Immature natural killer cell (primary cell): ENCODE measurements at regions not wholly inside any gene's neighbourhood (a gene's known extent, or its start where the extent isn't known, plus 50 kb on each side); places are given as distances from the start of the nearest gene placed in this dataset.

Experiments used
- DNase-seq, 3 donors: peaks; one replicate each; pipeline ENCODE4 v3.0.0; 2022; ENCODE audit warnings: mixed read lengths in 1 of 3
- H3K27ac Mint-ChIP-seq, 6 donors: one replicate each; pipeline ENCODE4 v1.8.0; 2020; ENCODE audit warnings: mixed read lengths in 6 of 6, mild to moderate bottlenecking in 5 of 6, inconsistent platforms in 4 of 6, moderate library complexity in 3 of 6
- H3K27me3 Mint-ChIP-seq, 3 donors: one replicate each; pipeline ENCODE4 v1.8.0; 2020 to 2021; ENCODE audit warnings: low read depth in 3 of 3, mild to moderate bottlenecking in 3 of 3, mixed read lengths in 3 of 3, moderate library complexity in 3 of 3, inconsistent platforms in 1 of 3
- H3K36me3 Mint-ChIP-seq, 3 donors: one replicate each; pipeline ENCODE4 v1.8.0; 2020; ENCODE audit warnings: mixed read lengths in 3 of 3, inconsistent platforms in 2 of 3, mild to moderate bottlenecking in 2 of 3
- H3K4me1 Mint-ChIP-seq, 2 donors: one replicate each; pipeline ENCODE4 v1.8.0; 2020; ENCODE audit warnings: inconsistent platforms in 2 of 2, mild to moderate bottlenecking in 2 of 2, mixed read lengths in 2 of 2, moderate library complexity in 1 of 2
- H3K4me3 Mint-ChIP-seq, 5 donors: one replicate each; pipeline ENCODE4 v1.8.0; 2020; ENCODE audit warnings: mild to moderate bottlenecking in 5 of 5, mixed read lengths in 5 of 5, inconsistent platforms in 3 of 5, moderate library complexity in 3 of 5
- H3K9me3 Mint-ChIP-seq, 6 donors: one replicate each; pipeline ENCODE4 v1.8.0; 2020; ENCODE audit warnings: mild to moderate bottlenecking in 6 of 6, mixed read lengths in 6 of 6, inconsistent platforms in 4 of 6, moderate library complexity in 3 of 6

DNA sequence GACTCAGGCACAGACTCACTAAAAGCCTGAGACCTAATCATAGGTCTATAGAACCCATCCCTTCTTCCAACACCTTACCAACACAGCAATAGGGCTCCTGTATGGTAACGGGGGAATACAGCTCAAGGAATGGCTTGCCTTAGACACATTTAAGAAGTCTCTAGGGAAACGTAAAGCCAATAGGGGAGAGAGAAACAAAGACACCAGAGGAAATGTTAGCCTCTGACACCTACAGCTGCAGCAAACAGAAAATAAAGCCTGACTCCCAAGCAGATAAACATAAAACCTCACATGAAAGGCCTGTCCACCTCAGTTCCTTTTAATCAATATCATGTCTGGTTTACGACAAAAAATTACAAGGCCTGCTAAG, 51.1 kb upstream of the NCOA1 start:
- H3K9me3 Mint-ChIP-seq, result no peaks in the 10 kb centered on the region
- H3K4me1 Mint-ChIP-seq, result no peaks in the 10 kb centered on the region
- H3K4me3 Mint-ChIP-seq, result no peak overlapping the region
- no peak for DNase-seq
- H3K27ac Mint-ChIP-seq, result no peak overlapping the region
- peaks cover 0 to 4% (median 0%) of the 10 kb centered on the region in 3 donors for H3K36me3 Mint-ChIP-seq
- no peaks in the 10 kb centered on the region for H3K27me3 Mint-ChIP-seq

DNA sequence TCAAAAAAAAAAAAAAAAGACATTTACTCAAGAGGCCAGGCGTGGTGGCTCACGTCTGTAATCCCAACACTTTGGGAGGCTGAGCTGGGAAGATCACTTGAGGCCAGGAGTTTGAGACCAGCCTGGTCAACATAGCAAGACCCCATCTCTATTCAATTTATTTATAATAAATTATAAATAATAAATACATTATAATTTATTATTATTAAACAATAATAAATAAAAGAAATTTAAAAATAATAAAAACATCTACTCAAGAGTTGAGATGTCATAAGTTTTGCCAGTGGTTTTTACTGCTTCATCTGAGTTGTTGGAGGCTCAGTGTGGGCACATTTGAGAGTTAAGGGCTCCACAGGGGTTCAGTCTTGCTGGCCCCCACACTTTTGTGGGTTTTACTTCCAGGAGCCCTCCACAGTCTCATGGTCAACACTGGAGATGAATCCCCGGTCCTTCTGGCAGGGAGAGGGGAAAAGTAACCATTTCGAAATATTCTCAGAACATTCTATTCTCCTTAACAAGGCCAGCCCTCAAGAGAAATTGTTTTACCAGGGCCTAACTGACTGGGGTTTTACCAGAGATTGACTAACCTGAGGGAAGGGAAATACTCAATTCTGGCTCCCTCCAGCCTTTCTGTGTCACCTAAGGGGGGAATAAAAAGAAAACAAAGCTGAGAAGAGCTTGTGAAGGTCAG, 51.6 kb upstream of the NCOA1 start:
- Mint-ChIP-seq H3K27ac (no peak overlapping the region), H3K9me3 (no peaks in the 10 kb centered on the region), H3K4me1 (no peaks in the 10 kb centered on the region), H3K4me3 (no peak overlapping the region), H3K36me3 (peaks cover 0 to 2% (median 0%) of the 10 kb centered on the region in 3 donors), H3K27me3 (no peaks in the 10 kb centered on the region)
- DNase-seq, result no peak

DNA sequence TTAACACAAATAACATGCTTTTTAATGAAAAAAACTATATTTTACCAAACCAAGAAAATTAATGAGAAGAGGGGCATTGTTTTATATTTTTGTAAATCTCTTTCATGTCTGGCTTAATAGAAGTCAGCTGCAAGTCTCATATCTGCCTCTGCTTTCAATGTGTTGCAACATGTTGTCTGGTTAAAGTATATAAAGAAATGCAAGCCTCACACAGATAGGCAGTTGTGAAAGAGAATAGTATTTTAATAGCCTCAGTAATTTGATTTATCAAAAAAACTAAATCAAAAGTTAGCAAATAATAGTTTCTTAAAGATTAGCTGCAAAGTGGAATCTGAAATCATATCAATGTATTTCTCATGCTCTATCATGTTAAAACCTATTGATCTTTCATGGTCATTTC, 52.9 kb upstream of the NCOA1 start:
- Mint-ChIP-seq H3K4me3 (no peak overlapping the region), H3K9me3 (no peaks in the 10 kb centered on the region), H3K27me3 (no peaks in the 10 kb centered on the region), H3K36me3 (no peaks in the 10 kb centered on the region), H3K27ac (no peak overlapping the region), H3K4me1 (no peaks in the 10 kb centered on the region)
- no peak for DNase-seq

DNA sequence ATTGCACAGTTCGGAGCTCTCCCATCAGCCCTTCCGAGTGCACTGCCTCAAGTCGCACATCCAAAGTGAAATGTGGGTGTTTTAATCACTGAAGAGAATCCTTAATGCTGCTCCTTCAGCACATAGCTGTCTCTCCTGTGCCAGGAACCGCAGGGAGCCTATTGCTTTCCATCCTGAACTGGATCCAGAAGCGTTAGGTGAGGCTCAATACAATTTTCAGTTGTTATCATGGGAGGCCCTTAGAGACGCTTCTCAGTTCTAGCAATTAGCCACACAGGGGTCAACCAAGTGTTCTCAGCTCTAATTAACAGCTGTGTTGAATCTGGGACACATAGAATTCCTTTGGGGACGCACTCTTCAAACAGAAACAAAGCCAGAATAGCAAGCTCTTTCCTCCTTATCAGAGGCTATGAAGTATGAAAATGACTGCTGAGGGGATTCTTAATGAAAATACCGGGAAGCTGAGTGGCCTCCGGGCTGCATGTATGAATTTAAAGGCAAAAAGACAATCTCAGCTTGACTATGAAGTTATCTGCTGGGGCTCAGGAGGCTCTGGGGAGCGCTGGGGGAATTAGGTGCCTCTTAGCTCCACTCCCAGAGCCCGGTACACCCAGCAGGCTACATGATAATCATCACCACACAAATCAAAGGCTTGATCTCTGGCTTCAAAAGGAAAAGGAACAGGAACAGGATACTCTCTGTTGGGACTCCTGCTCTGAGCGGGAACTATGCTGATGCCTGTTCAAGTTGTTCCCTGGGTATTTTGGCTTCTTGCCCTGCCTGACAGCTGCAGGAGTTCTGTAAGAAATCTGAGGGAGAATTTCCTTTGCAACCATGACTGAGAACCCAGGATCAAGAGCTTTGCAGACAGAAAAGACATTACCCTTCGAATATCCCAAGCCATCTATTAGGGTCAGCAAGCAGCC, 55.4 kb upstream of the NCOA1 start:
- H3K27me3 Mint-ChIP-seq, result no peaks in the 10 kb centered on the region
- H3K4me3 Mint-ChIP-seq, result no peak overlapping the region
- H3K36me3 Mint-ChIP-seq, result no peaks in the 10 kb centered on the region
- no peaks in the 10 kb centered on the region for H3K4me1 Mint-ChIP-seq
- DNase-seq, result no peak
- H3K27ac Mint-ChIP-seq, result no peak overlapping the region
- no peaks in the 10 kb centered on the region for H3K9me3 Mint-ChIP-seq

DNA sequence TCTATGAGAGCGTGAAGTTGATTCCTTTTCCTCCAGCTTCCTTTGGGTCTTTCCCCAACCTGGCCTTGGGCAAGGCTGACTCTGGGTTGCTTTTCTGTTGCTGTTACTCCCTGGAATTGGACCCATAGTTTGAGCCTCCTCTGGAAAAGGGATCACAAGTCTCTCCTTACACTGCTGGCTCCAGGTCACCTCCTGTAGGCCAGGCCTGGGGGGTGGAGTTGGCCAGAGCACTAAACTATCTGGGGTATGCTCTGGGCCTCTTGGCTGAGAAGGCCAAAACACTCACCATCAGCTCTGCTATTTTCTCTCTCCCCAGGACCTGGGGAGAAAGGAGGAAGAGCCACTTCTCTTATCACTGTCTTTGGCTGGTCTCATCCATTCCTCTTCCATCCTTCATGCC, 56.5 kb upstream of the NCOA1 start:
- Mint-ChIP-seq H3K27me3 (peaks cover 0 to 3% (median 0%) of the 10 kb centered on the region in 3 donors), H3K9me3 (no peaks in the 10 kb centered on the region), H3K27ac (no peak overlapping the region), H3K4me1 (no peaks in the 10 kb centered on the region), H3K4me3 (no peak overlapping the region), H3K36me3 (no peaks in the 10 kb centered on the region)
- no peak for DNase-seq

DNA sequence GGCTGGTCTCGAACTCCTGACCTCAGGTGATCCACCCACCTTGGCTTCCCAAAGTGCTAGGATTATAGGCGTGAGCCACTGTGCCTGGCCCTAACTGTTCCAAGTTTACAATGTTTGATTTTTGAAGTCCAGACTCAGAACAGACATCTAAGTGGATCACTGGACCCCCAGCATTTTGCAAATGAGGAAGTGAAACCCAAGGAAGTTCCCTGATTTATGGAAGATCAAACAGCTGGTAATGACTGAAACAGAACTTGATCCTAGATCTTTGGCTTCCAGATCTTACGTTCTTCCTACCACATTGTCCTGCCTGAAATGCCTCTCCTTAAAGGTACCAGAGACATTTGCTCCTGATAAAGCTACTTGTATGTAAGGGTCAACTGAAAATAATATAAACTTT, 58.3 kb upstream of the NCOA1 start:
- H3K36me3 Mint-ChIP-seq, result no peaks in the 10 kb centered on the region
- H3K27me3 Mint-ChIP-seq, result peaks cover 2 to 3% (median 2%) of the 10 kb centered on the region in 3 donors
- no peak overlapping the region for H3K27ac Mint-ChIP-seq
- no peak overlapping the region for H3K4me3 Mint-ChIP-seq
- no peak for DNase-seq
- no peaks in the 10 kb centered on the region for H3K9me3 Mint-ChIP-seq
- no peaks in the 10 kb centered on the region for H3K4me1 Mint-ChIP-seq

DNA sequence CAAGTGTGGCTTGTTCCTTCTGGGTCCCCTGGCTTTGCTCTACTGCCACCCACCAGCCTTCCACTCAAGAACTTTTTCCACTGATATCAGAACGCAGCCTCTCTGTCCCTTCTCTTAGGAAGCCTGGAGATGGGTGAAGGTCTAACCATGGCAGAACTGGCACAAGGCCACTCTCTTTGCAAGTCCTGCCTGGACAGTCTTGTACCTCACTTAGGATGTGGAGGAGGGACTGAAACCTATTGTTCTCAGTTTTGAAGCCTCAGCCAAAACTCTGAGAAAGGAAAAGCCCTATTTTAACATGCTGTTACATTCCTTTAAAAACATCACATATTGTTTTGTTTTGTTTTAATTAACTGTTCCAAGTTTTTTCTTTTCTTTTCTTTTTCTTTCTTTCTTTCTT, 58.9 kb upstream of the NCOA1 start:
- no peaks in the 10 kb centered on the region for H3K9me3 Mint-ChIP-seq
- no peak for DNase-seq
- no peak overlapping the region for H3K4me3 Mint-ChIP-seq
- H3K4me1 Mint-ChIP-seq, result no peaks in the 10 kb centered on the region
- peaks cover 2 to 4% (median 3%) of the 10 kb centered on the region in 3 donors for H3K27me3 Mint-ChIP-seq
- H3K36me3 Mint-ChIP-seq, result no peaks in the 10 kb centered on the region
- H3K27ac Mint-ChIP-seq, result peak overlapping the region in 1 of 6 donors; percentile 1

DNA sequence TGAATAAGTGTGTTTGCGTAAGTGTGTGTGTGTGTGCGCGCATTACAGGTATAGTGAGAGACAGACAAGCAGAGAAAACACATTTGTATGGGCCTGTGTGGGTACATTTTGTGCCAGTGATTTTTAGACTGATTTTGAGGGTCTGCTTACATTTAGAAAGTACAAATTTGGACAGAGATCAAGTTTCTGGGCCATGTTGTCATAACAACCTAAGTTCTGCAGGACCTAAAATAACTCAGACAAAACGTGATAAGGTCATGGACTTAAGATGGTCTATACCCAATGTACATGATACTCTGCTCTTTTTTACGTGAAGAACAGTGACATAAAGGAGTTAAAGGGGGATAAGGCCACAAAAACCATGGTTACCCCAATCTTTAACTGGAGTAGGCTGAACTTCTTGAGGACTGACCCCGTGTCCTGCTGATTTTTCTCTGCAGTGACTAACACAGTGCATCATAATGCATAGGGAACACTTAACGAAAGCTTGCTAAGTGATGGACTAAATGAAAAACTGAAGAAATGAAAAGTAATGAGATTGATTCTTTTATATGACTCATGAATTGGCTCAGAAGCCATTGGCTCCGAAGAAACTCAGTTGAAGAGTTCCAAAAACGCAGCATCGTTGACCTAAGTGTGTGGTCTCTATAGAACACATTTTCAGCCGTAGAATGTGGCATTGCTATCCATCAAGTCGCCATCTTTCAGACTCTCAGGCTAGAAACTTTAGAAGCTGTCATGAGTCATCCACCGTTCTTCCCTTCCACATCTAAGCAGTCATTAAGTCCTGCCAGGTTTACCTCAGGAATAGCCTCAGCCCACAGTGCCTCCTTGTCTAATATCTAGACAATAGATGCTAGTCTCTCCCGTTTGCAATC, 61.6 kb upstream of the NCOA1 start:
- peaks cover 2 to 4% (median 3%) of the 10 kb centered on the region in 3 donors for H3K27me3 Mint-ChIP-seq
- DNase-seq, result no peak
- no peak overlapping the region for H3K27ac Mint-ChIP-seq
- no peaks in the 10 kb centered on the region for H3K36me3 Mint-ChIP-seq
- no peaks in the 10 kb centered on the region for H3K4me1 Mint-ChIP-seq
- H3K9me3 Mint-ChIP-seq, result no peaks in the 10 kb centered on the region
- no peak overlapping the region for H3K4me3 Mint-ChIP-seq

DNA sequence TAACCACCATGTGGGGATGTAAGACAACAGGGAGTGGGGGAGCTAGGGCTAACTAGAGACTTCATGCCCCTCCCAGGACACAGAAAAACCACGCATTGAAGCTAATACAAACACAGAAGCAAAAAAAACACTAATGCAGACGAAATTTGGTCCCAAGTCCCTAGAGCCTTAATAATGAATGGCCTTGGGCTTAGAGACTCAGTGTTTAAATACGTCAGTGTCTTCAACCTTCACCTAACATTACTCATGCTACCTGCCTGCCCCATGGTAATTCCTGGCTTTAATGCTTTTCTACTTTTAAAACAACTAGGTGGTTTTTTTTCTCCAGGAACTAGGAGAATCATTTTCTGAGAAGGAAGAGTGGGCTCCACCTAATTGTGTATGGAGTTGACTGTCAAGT, 64.1 kb upstream of the ITSN2 start:
- no peak overlapping the region for H3K27ac Mint-ChIP-seq
- no peak for DNase-seq
- H3K9me3 Mint-ChIP-seq, result no peaks in the 10 kb centered on the region
- H3K4me1 Mint-ChIP-seq, result peaks cover 3 to 6% of the 10 kb centered on the region in 2 donors
- H3K27me3 Mint-ChIP-seq, result peaks cover 0 to 4% (median 2%) of the 10 kb centered on the region in 3 donors
- no peaks in the 10 kb centered on the region for H3K36me3 Mint-ChIP-seq
- no peak overlapping the region for H3K4me3 Mint-ChIP-seq

DNA sequence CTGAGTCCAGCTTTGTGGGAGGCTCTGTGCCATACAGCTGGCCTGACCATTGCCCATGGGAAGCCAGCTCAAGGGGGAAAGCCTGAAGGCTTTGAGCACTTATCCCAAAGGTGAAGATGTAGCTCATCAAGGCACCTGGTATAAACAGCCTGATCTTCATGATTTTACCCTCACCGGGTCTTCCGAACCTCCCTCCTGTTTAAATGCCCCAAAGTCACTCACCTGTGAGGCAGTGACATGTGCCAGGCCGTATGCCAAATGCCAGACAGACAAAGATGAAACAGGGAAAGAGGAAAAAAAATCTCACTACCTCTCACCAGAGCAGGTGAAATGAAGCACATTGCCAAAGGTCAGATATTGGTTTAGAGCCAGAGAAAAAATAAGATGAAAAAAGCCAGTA, 62.8 kb upstream of the ITSN2 start:
- Mint-ChIP-seq H3K4me3 (no peak overlapping the region), H3K4me1 (peaks cover 3 to 6% of the 10 kb centered on the region in 2 donors), H3K9me3 (no peaks in the 10 kb centered on the region), H3K27ac (no peak overlapping the region), H3K36me3 (no peaks in the 10 kb centered on the region), H3K27me3 (peaks cover 0 to 2% (median 0%) of the 10 kb centered on the region in 3 donors)
- no peak for DNase-seq

DNA sequence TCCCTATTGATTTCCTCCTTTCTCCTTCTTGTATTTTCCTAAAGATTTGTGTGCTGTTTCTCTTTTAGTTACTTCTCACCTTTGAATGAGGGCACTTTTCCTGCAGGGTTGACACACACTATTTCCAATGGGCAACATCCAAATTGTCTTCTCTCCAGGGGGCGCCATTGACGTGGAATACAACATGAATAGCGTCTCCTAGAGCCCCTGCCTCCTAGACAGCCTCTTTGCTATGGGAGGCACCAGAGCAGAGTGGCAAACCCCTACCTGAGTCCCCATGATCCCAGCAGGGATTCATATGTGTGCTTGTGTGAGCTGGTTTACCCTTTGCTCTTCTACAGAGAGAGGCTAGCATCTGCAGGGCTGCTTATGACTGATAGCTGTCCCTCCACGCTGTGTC, 61.3 kb upstream of the ITSN2 start:
- H3K27ac Mint-ChIP-seq, result no peak overlapping the region
- H3K9me3 Mint-ChIP-seq, result no peaks in the 10 kb centered on the region
- no peak overlapping the region for H3K4me3 Mint-ChIP-seq
- no peaks in the 10 kb centered on the region for H3K27me3 Mint-ChIP-seq
- peaks cover 3 to 6% of the 10 kb centered on the region in 2 donors for H3K4me1 Mint-ChIP-seq
- peak; percentile 48 to 53 (median 50) for DNase-seq
- H3K36me3 Mint-ChIP-seq, result no peaks in the 10 kb centered on the region

DNA sequence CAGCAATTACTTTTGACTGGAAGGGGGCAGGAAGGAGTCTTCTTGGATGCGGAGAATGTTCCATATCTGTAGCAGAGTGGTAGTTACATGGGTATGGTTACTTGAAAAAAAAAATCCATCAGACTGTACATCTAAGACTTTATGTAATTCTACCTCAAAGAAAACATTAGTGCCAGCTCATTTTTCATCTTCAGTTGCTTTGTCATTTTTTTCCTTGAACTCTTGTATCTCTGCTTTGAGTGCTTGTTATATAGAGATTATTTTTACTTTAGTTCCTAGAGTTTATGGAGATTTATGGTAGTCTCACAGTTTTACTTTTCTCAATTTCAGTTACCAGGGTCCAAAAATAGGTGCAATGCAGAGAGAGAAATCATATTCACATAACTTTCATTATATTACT, 60.0 kb upstream of the ITSN2 start:
- H3K9me3 Mint-ChIP-seq, result no peaks in the 10 kb centered on the region
- no peak overlapping the region for H3K4me3 Mint-ChIP-seq
- peaks cover 3 to 6% of the 10 kb centered on the region in 2 donors for H3K4me1 Mint-ChIP-seq
- DNase-seq, result no peak
- H3K36me3 Mint-ChIP-seq, result no peaks in the 10 kb centered on the region
- H3K27ac Mint-ChIP-seq, result no peak overlapping the region
- H3K27me3 Mint-ChIP-seq, result no peaks in the 10 kb centered on the region

DNA sequence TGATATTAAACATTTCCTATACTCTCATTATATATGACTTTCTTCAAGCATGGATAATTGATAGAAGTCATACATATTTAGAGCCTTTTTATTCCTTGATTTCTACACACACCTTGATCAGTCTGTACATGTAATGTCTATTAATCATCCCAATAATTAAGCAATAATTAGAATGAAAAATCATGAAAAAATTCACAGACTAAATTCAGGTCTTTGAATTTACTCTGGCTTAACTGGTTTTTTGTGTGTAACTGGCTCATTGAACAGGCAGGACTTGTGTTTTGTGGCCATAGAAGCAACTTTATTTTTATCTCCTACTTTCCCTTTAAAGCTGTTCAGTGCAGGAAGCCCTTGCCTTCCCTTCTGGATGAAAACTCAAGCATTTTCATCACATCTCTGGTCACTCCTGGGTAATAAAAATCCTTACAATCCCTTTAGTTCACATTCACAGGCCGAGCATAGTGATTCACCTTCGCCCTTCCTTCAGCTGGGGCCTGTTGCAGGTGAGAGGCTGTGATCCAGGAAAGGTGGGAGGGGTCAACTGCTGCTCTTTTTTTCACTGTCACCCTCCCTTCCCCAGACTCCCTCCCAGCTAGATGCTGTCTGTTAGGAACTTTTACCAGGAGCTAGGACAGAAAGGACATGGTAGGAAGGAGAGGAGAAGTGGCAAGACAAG, 58.0 kb upstream of the ITSN2 start:
- no peaks in the 10 kb centered on the region for H3K9me3 Mint-ChIP-seq
- H3K27ac Mint-ChIP-seq, result no peak overlapping the region
- H3K27me3 Mint-ChIP-seq, result no peaks in the 10 kb centered on the region
- no peak for DNase-seq
- peaks cover 3 to 6% of the 10 kb centered on the region in 2 donors for H3K4me1 Mint-ChIP-seq
- no peak overlapping the region for H3K4me3 Mint-ChIP-seq
- no peaks in the 10 kb centered on the region for H3K36me3 Mint-ChIP-seq
